GM18858 (cell line): ENCODE measurements at regions not wholly inside any gene's neighbourhood (a gene's known extent, or its start where the extent isn't known, plus 50 kb on each side); places are given as distances from the start of the nearest gene placed in this dataset.

Experiments
- ATAC-seq: cut with Tn5 transposase; IDR thresholded peaks from one replicate; pipeline ENCODE4 v1.9.1; 2021; ENCODE audit not compliant: unreplicated experiment

DNA sequence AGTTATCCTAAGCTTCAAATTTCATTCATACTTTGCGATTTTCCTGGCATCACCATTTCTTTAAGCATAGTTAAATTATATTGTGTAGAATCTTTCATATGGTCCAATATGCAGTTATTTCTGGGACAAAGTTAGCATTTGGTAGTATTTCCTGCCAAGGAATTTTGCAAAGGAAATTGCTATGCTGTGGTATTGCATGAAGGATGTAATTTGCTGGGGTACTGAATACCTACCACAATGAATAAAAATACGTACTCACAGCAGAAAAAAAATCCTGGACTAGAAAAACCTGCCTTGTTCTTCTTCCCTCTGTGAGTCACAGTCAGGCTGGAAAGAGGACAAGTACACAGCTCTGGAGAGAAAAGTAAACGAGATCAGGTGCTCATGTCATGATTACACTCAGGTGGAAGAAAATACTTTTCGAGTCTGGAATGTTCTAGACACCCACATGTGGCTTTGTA is 241.2 kb downstream of the PTBP2 start:
- ATAC-seq = no peak

DNA sequence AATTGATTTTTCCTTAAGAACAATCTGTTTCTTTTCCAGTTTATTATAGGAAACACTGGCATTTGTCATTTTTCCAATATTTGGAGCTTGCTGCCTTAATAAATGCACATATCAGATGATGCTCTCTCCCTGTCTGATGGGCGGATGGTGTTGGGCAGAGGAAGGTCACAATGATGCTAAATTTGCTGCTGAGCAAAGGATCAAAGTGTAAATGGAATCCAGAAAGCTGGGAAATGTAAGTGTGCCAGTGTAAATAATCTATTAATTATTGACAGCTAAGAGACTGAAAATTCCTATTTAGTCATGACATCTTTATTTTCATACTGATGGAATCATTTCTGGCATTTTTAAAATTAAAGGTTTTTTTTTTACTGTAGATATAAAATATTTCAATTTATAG is 243.2 kb downstream of the PTBP2 start:
- no peak for ATAC-seq

DNA sequence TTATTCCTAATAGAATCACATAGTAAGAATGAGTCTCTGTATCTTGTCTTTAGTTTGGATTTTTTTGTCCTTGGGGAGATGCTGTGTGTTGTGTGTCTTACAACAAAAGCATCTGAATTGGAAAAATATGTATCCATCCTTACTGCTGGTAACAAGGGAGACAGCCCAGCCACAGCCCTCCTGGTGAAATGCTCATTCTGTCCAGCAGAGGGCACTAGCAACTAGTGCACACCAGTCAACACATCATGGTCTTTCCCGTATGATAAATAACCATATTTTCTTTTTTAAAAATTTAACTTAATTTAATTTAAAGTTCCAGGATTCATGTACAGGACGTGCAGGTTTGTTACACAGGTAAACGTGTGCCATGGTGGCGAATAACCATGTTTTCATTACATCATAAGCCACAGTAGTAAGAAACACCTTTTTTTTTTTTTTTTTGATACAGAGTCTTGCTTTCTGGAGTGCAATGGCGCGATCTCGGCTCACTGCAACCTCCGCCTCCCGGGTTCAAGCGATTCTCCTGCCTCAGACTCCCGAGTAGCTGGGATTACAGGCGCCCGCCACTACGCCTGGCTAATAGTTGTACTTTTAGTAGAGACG is 245.1 kb downstream of the PTBP2 start:
- peak; percentile 93 for ATAC-seq

DNA sequence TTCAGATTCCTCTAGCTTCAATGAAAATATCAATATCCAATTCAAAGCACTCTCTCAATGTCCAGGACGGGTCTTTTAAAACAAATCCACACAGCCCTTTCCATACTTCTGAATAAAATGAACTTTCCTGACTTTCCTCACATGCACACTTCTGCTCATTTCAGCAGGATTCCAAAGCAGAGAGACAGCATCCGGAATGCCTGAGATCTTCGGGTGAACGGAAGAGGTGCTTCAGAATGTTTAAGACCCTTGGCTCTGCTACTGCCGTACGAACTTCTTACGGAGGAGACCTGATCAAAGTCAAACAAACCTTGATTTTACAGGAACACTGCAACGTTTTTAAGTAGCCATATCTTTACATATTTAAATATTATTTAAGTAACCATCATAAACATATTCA is 245.7 kb downstream of the PTBP2 start:
- no peak for ATAC-seq

DNA sequence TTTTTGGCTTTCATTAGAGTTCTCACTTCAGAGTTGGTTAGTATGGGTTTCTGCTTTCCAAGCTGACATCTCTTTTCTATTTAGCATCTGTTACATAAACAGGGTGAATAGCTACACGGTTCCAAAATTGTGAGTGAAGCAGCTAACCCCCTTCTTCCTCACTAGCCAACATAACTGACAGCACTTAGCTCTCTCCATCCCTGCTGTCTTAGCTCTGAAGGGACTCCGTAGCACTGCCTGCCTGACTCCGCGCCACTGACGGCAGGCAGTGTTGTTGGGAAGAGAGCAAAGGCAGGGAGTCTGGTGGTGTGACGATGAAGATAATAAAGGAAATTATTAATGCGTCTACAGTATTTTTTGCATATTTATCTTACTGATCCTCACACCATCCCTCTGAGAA is 247.0 kb downstream of the PTBP2 start:
- ATAC-seq = no peak

DNA sequence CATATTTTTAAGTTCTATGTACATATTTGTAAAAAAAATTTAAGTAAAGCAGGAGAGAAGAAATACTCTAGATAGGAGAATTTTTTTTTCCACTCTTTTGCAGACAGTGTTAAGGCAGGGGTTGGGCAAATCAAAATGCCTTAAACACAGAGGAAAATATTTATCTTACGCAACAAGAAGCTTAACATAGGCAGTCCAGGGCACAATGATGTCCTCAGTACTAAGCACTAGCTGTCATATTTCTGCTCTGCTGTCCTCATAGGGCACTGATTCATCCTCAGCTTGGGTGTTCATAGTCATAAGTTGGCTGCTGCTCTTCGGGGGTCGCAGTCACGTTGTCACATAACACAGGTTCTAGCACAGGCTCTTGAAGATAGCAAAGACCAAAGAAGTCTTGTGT is 247.4 kb downstream of the PTBP2 start:
- ATAC-seq = no peak

DNA sequence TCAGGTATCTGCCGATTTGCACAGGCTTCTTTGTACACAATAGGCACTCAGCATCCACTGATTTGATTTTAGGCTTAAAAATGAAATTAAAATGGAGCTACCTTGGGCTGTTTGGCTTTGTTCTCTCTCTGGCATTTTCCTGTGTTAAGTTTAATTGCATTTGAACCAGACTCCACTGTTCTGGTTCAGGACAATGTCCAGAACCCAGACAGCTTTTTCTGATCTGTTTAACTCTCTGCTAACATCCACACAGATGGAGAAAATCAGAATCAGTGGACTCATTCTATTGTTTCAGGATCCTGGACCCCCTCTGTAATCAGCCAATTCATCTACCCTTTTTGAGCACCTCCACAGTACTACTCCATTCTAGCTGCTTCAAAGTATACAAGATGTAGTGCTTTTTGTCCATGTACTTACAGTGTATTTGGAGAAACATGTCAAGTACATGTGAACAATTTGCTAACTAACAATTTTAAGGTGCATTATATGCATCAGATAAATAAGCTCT is 248.1 kb downstream of the PTBP2 start:
- ATAC-seq = no peak

DNA sequence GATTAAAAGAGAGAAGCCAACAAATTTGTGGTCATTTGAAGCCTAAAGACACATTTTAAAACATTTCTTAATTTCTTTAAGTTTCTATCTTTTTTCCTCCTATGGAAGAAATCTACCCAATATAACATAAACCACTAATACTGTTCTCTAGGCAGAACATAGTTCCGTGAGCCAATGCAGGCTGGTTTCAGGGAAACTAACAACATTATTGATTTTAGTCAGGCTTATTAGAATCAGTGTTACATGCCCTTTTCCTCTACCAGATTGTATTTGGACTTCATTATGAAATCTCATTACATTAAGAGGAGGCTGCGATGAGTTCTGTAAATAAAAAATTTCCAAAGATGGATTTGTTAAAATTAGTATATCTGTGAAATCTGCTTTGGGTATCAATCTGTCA is 249.9 kb downstream of the PTBP2 start:
- no peak for ATAC-seq

DNA sequence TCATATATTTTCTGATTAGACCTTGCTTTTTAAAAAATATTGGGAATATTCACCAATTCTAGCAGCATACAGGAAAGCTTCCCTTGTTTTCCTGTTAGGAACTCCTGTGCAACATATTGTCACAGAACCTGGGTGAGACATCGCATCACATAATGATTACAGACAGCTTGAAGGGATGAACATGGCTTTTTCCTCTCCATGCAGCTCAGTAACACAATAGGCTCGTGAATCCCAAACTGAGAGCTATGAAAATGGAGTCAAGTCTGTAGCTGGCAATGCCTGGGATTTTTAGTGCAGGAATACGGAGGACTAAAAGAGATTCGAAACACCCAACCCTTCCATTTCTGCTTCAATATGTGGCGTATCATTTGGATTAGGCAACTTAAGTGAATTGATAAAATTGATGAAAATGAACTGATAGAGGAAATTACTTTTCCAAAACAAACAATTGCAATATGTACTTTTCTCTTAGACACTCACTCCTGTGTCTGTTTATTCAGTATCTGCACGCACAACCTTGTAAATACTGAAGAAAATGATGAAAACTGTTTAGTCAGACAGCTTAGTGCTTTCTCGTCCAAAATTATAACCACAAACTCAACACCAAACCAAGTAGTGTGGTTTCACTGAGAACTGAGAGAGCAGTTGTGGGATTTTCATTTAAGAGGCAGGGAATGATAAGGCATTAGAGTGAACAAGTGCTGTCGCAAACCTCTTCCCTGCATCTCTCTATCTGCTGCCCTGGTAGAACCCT is 250.4 kb downstream of the PTBP2 start:
- no peak for ATAC-seq

DNA sequence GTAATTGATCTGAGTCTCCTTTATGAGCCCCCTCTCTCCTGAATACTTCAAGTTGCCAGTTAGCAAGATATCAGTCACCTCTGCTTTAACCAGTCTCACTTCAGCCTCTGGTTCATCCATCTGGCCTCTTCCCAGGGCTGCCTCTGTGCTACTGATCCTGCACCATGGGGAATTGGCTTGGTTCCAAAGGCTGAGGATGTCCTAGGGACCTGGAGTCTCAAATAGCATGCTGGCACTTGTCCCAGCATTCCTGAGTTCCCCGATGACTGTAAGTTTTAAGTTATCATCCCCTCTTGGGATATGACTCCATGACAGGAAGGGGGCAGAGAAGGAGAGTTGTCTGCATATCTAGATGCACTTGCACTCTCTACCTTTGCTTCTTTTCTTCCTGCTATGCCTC is 252.0 kb downstream of the PTBP2 start:
- ATAC-seq = no peak

DNA sequence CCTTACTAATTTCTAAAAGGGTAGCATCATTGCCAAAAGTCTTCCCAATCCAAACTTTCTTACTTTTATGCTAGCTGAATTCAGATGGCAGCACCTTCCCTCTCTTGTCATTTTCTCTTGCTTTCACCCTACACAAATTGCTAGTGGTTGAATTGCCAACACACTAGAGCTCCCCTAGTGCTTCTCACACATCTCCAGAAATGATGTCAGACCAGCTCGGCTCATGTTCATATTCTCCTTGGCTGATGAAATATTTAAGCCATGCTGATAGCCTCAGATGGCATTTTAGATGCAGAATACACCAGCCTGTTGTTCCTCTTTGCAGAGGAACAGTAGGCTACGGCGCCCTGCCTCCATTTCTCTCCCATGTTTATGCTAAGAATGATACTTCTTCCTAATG is 256.9 kb downstream of the PTBP2 start:
- no peak for ATAC-seq

DNA sequence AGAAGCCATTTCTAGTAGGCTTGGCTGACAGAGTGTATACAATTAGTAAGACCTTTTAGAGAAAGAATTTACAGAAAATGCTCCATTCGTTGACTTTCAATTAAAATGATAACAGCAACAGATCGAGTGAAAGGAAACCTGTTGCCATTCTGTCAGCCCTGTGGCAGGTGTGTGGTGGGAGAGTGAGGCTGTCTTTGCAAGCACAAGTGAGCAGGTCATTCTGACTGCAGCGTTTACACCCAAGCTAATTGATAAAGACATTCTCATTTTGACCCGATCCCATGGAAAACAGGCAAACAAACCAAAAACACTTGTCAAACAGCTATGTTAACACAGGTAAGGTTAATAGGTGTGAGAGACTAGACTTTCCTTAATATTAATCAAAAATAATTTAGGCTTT is 257.3 kb downstream of the PTBP2 start:
- no peak for ATAC-seq

DNA sequence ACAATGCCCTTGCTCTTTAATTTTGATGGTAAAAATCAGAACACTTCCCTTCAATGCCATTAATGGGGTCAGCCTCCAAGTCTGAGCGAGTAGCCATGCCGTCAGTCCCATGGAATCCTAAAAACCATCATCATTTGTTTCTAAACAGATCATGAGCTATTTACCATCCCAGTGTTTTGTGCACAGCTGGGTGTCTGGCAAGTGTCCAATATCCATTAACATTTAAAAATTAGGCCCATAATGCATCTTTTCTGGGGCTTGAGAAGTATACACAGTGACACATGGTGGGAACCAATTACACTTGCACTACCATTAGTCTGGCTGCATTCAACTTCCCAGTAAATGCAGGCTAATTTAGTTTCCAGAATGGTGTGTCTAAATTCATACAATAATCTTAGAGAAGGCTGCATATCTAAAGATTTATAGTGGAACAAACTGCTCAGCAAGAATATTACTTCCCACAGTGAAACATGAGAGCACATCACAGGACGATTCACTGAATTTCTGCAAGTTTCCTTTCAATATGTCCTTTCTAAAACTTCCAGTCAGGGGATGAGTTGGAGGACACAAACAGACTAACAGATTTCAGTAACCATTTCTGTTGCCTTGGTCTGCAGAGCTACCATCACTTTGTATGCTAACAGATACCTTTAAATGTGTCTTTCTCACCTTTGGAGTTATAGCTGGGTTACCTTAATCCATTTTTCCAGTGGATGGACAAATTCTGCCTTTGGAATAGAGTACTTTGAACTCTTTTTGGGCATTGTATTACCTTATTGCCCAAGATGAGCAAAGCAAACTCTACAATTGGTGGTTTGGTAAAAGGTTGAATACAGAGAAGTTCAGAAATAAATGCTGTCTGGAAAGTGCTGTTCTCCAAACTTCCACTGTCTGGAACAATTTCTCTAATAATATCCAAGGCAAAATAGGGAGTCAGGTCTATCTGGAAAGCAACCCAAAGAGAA is 258.0 kb downstream of the PTBP2 start:
- no peak for ATAC-seq

DNA sequence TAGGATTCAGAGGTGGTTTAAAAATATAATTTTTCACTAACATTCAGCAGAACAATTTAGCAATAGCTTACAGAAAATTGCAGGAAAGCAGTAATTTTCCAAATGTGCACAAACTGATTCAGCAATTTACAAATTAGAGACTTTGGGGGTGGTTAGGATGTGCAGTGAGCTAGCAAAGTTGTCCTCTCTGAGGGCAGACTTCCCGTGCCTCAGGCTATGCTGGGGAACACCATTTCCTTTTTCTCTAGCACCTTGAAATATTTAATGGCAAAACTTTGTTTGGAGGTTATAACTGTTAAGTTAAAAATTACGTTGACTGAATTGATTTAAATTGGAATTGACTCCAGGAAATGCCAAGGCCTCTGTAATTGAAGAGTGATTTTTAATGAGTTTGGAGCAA is 258.9 kb downstream of the PTBP2 start:
- no peak for ATAC-seq

DNA sequence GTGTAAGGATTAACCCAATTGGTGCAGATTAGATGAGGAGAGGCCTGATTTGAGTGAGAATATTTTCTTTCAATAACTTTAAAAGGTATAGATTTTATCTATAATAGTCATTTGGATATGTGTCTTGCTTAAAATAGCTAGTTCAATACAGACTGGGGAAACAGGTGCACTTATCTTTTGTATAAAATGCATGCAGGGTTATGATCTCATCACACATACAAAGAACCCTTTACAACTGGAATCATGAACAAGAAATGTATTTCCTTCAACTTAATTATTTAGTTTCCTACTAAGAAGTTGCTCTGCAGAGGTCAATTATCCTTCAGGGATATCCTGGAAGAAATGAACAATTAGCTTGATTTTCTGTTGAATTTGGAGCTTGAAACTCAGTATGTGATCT is 259.6 kb downstream of the PTBP2 start:
- ATAC-seq = no peak

DNA sequence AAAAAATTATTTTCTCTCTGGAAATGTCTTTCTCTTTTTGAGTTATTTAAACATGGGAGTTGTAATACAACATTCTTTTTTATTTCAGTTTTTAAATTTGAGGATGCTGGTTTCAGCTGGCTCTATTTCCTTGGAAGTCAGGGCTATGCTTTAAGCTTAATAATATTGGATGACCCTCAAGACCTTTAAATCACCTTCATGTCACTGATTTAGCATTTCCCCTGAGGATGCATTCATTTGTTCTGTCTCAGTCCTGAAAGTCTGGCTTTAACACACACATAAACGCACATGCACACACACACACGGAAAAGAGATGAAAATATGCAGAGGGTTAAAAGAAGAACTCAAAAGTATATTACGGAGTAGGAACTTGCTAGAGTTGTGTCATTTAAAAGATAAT is 260.5 kb downstream of the PTBP2 start:
- ATAC-seq = no peak

DNA sequence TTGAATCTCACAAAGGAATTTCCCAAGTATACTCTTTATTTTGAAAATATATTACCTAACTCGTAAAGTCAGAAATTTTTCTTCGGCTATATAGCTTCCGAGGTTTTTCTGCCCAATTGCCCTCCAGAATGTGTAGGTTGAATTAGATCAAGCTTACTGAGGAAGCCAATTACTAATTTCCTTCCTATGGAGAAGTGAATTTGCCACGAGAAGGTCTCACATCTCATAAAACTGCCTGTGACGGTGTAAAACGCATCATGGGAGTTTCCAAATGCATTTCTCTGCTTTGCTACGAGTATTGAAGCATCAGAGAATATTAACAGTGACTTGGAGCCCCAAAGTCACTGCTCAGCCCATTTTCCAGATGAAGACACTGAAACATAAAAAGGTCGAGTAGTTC is 262.3 kb downstream of the PTBP2 start:
- ATAC-seq = no peak

DNA sequence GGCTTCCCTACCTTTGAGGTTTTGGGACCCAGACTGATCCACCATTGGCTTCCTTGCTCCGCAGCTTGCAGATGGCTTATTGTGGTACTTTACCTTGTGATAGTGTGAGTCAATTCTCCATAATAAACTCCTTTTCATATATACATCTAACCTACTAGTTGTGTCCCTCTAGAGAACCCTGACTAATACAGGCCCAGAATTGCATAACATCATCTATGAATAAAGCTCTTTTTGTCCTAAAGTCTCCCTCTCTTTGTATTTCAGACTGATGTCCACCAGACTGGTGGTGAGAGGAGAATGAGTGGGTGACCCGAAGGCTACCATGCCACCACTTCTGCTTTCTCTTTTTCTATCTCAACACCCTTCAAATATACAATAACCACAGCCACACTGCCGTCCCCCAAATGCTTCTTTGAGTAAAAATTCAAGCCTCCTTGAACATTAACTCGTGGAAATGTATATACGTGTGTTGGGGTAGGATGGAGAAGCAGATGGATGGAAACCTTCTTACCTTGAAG is 265.7 kb downstream of the PTBP2 start:
- ATAC-seq = no peak

DNA sequence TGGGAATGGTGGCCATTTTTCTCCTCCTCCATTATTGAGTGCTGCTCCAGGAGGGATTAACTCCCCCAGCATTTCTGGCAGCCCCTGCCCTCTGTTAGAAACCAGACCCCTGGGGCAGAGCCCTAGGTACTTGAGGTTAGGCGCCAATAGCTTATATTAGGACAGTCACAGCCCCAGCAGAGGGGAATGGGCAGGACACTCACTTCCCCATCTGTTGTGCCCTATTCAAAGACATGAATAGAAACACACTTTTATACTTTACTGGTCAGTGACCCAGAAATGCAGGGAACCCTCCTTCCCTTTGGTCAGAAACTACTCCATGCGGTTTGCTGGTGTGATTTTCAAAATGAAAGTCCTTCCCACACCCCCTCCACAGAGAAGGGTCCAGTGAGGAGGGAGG is 267.7 kb downstream of the PTBP2 start:
- no peak for ATAC-seq

DNA sequence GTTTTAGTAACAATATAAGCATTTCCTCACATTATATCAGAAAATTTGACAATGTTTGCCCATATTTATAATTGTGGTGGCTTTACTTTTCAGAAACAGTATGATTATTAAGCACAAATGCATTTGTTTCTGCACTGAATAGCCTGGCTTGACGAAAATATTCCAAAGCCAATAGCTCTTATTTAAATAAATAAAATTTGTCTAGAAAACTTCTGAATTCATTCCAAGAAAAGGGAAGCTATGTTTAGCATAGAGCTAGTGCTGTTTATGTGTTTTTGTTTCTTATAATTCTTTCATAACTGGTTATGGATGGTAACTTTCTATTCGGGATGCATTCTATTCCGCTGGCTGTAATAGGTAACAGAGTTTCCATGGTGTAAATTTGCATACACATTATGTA is 268.6 kb downstream of the PTBP2 start:
- no peak for ATAC-seq

DNA sequence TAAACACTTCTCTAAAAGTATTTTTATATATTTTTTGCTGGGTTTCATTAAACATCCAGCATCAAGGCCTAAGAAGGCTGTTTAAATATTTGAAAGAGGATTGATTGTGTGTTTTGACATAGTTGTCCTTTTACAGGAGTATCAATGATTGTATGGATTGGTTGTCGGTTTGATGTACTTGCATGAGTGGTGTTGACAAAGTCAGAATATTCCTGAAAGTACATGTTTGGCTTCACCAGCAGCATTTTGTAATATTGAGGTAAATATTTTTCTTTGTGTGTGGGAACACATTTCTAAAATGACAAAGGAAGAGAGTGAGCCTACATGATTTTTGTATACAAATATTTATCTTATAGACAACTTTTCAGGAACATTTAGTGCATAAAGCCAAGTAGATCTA is 269.7 kb downstream of the PTBP2 start:
- ATAC-seq = no peak
